Thoracic aorta (tissue), 2 donors: ENCODE measurements at regions not wholly inside any gene's neighbourhood (a gene's known extent, or its start where the extent isn't known, plus 50 kb on each side); places are given as distances from the start of the nearest gene placed in this dataset.
A peak's percentile ranks its signal among the peaks of the same experiment; 100 is the strongest.

Source experiments
- ATAC-seq: fragments of 150-250 bp; one replicate; pipeline ENCODE4 v1.8.0; 2017; ENCODE audit warnings: low read depth; ENCODE audit not compliant: insufficient number of reproducible peaks, low FRiP score
- DNase-seq: peaks from one replicate; pipeline ENCODE4 v3.0.0-alpha.2; 2020; ENCODE audit warnings: low spot score
- H3K27ac ChIP-seq, 2 donors: fragments of 200-600 bp; sonication (generic); 1 replicate in 1 of 2; 2 replicates in 1 of 2; pipeline ENCODE4 v1.5.1; 2016; ENCODE audit warnings: mild to moderate bottlenecking in 2 of 2, moderate library complexity in 2 of 2
- H3K27me3 ChIP-seq: fragments of 200-600 bp; sonication (generic); replicated peaks from 2 replicates; pipeline ENCODE4 v1.6.0; 2016; ENCODE audit warnings: mild to moderate bottlenecking; ENCODE audit not compliant: insufficient read depth
- H3K36me3 ChIP-seq: fragments of 200-600 bp; sonication (generic); one replicate; pipeline ENCODE4 v1.5.1; 2016
- H3K4me1 ChIP-seq, 2 donors: fragments of 200-600 bp; sonication (generic); 1 replicate in 1 of 2; 2 replicates in 1 of 2; pipeline versions ENCODE4 v1.5.1 to v1.6.0; 2016; ENCODE audit warnings: low read depth in 2 of 2, mild to moderate bottlenecking in 1 of 2; ENCODE audit not compliant: control insufficient read depth in 1 of 2
- H3K4me3 ChIP-seq: fragments of 200-600 bp; sonication (generic); 2 replicates; pipeline ENCODE4 v1.5.1; 2016; ENCODE audit warnings: mild to moderate bottlenecking
- H3K9me3 ChIP-seq: fragments of 200-600 bp; sonication (generic); 2 replicates; pipeline ENCODE4 v1.5.1; 2016
- CTCF ChIP-seq: fragments of 200-600 bp; sonication (generic); IDR thresholded peaks from one replicate; pipeline ENCODE4 v1.5.1; 2019; ENCODE audit warnings: antibody characterized with exemption

GRCh38 chr4:177131736-177132135 lies 177.9 kb upstream of the NEIL3 start:
- Histone ChIP-seq H3K36me3 (no peaks in the 10 kb centered on the region), H3K27ac (no peak overlapping the region), H3K4me1 (no peaks in the 10 kb centered on the region), H3K9me3 (peaks cover 9% of the 10 kb centered on the region), H3K27me3 (no peaks in the 10 kb centered on the region), H3K4me3 (no peak overlapping the region)
- ATAC-seq (no peak), DNase-seq (no peak)
- no peak for TF ChIP-seq CTCF

- DNase-seq (no peak), ATAC-seq (no peak)
- no peaks in the 10 kb centered on the region for H3K27me3 ChIP-seq
- no peak for TF ChIP-seq CTCF
- no peak overlapping the region for H3K27ac ChIP-seq
- H3K36me3 ChIP-seq = no peaks in the 10 kb centered on the region
- no peaks in the 10 kb centered on the region for H3K4me1 ChIP-seq
- H3K9me3 ChIP-seq = no peaks in the 10 kb centered on the region
- H3K4me3 ChIP-seq = no peak overlapping the region
Measured at GRCh38 chr4:177147668-177148067, 162.0 kb upstream of the NEIL3 start.

- DNase-seq (no peak), ATAC-seq (no peak)
- TF ChIP-seq CTCF = no peak
- Histone ChIP-seq H3K9me3 (no peaks in the 10 kb centered on the region), H3K27ac (no peak overlapping the region), H3K36me3 (no peaks in the 10 kb centered on the region), H3K4me1 (no peaks in the 10 kb centered on the region), H3K4me3 (no peak overlapping the region), H3K27me3 (no peaks in the 10 kb centered on the region)
Measured at GRCh38 chr4:177155454-177155853, 154.2 kb upstream of the NEIL3 start.

GRCh38 chr4:177159600-177159999 lies 150.1 kb upstream of the NEIL3 start:
- Histone ChIP-seq H3K27me3 (no peaks in the 10 kb centered on the region), H3K36me3 (no peaks in the 10 kb centered on the region), H3K27ac (no peak overlapping the region), H3K4me3 (no peak overlapping the region), H3K4me1 (no peaks in the 10 kb centered on the region), H3K9me3 (no peaks in the 10 kb centered on the region)
- ATAC-seq = peak; percentile 32
- no peak for TF ChIP-seq CTCF
- DNase-seq = no peak

- no peak for TF ChIP-seq CTCF
- no peak for ATAC-seq
- H3K36me3 ChIP-seq = no peaks in the 10 kb centered on the region
Measured at GRCh38 chr4:177161781-177162180, 147.9 kb upstream of the NEIL3 start.

More at GRCh38 chr4:177161781-177162180, 147.9 kb upstream of the NEIL3 start:
- no peaks in the 10 kb centered on the region for H3K9me3 ChIP-seq
- no peak for DNase-seq
- no peak overlapping the region for H3K27ac ChIP-seq
- H3K27me3 ChIP-seq = no peaks in the 10 kb centered on the region
- H3K4me1 ChIP-seq = no peaks in the 10 kb centered on the region
- no peak overlapping the region for H3K4me3 ChIP-seq
